Thymus (tissue), 11 donors: ENCODE measurements at regions not wholly inside any gene's neighbourhood (a gene's known extent, or its start where the extent isn't known, plus 50 kb on each side); places are given as distances from the start of the nearest gene placed in this dataset.

Source experiments
- DNase-seq, 9 donors: peaks; one replicate each; pipeline ENCODE4 v3.0.0-alpha.2; 2013; ENCODE audit warnings: low spot score in 9 of 9, low read depth in 6 of 9, missing footprints in 1 of 9
- H3K27ac ChIP-seq, 2 donors: one replicate each; pipeline ENCODE4 v1.5.1; 2013; ENCODE audit warnings: control low read depth in 1 of 2, low read depth in 1 of 2, low read length in 1 of 2, mild to moderate bottlenecking in 1 of 2, moderate library complexity in 1 of 2
- H3K27me3 ChIP-seq, 2 donors: one replicate each; pipeline ENCODE4 v1.5.1; 2013; ENCODE audit warnings: low read length in 1 of 2; ENCODE audit not compliant: control insufficient read depth in 2 of 2, insufficient read depth in 1 of 2
- H3K36me3 ChIP-seq, 2 donors: one replicate each; pipeline ENCODE4 v1.5.1; 2013; ENCODE audit warnings: low read length in 1 of 2, mild to moderate bottlenecking in 1 of 2, moderate library complexity in 1 of 2; ENCODE audit not compliant: control insufficient read depth in 2 of 2, insufficient read depth in 2 of 2
- H3K4me1 ChIP-seq, 2 donors: one replicate each; pipeline ENCODE4 v1.5.1; 2013; ENCODE audit warnings: low read length in 2 of 2; ENCODE audit not compliant: control insufficient read depth in 2 of 2, insufficient read depth in 2 of 2
- H3K4me3 ChIP-seq, 2 donors: one replicate each; pipeline ENCODE4 v1.5.1; 2013; ENCODE audit warnings: low read length in 2 of 2, control low read depth in 1 of 2, mild to moderate bottlenecking in 1 of 2
- H3K9me3 ChIP-seq, 2 donors: one replicate each; pipeline ENCODE4 v1.5.1; 2013; ENCODE audit warnings: low read length in 1 of 2, mild to moderate bottlenecking in 1 of 2; ENCODE audit not compliant: control insufficient read depth in 2 of 2, insufficient read depth in 1 of 2
- WGBS: extraction: QIAGEN DNeasy Blood & Tissue Kit; methylation state at CpG from one replicate; pipeline ENCODE4 v1.1.7; 2013; 5-methylcytosine and 5-hydroxymethylcytosine counted together
- donor health status: healthy.

GRCh38 chr13:109666656-109667055, 119.7 kb downstream of the IRS2 start:
- peaks cover 0 to 7% of the 10 kb centered on the region in 2 donors for H3K4me1 ChIP-seq
- H3K9me3 ChIP-seq: no peaks in the 10 kb centered on the region
- no peaks in the 10 kb centered on the region for H3K27me3 ChIP-seq
- DNase-seq: no peak
- H3K36me3 ChIP-seq: no peaks in the 10 kb centered on the region
- no peak overlapping the region for H3K4me3 ChIP-seq
- WGBS: 75% methylated on average over 8 of the region's 8 CpGs
- H3K27ac ChIP-seq: peak overlapping the region in 1 of 2 donors; percentile 5

- no peak overlapping the region for H3K4me3 ChIP-seq
- no peak for DNase-seq
- no peaks in the 10 kb centered on the region for H3K27me3 ChIP-seq
- no peak overlapping the region for H3K27ac ChIP-seq
- H3K36me3 ChIP-seq: no peaks in the 10 kb centered on the region
- WGBS: 95% methylated on average over 15 of the region's 15 CpGs
- H3K9me3 ChIP-seq: no peaks in the 10 kb centered on the region
- H3K4me1 ChIP-seq: peaks cover 0 to 7% of the 10 kb centered on the region in 2 donors
Measured at GRCh38 chr13:109665781-109666249, 120.6 kb downstream of the IRS2 start.

- Histone ChIP-seq H3K27ac (no peak overlapping the region), H3K9me3 (no peaks in the 10 kb centered on the region), H3K4me1 (peaks cover 0 to 7% of the 10 kb centered on the region in 2 donors), H3K36me3 (no peaks in the 10 kb centered on the region), H3K4me3 (no peak overlapping the region), H3K27me3 (no peaks in the 10 kb centered on the region)
- 96% methylated on average over 8 of the region's 8 CpGs for WGBS
- no peak for DNase-seq
Measured at GRCh38 chr13:109665240-109665639, 121.1 kb downstream of the IRS2 start.

- no peaks in the 10 kb centered on the region for H3K27me3 ChIP-seq
- 90% methylated on average over 6 of the region's 6 CpGs for WGBS
- H3K9me3 ChIP-seq: no peaks in the 10 kb centered on the region
- DNase-seq: no peak
- no peaks in the 10 kb centered on the region for H3K4me1 ChIP-seq
- no peak overlapping the region for H3K4me3 ChIP-seq
- no peak overlapping the region for H3K27ac ChIP-seq
- no peaks in the 10 kb centered on the region for H3K36me3 ChIP-seq
Measured at GRCh38 chr13:109657395-109657794, 129.0 kb downstream of the IRS2 start.

GRCh38 chr13:109656206-109656605, 130.2 kb downstream of the IRS2 start:
- Histone ChIP-seq H3K9me3 (no peaks in the 10 kb centered on the region), H3K27ac (no peak overlapping the region), H3K27me3 (no peaks in the 10 kb centered on the region), H3K4me3 (no peak overlapping the region), H3K36me3 (no peaks in the 10 kb centered on the region), H3K4me1 (peaks cover 0 to 3% of the 10 kb centered on the region in 2 donors)
- 95% methylated on average over 2 of the region's 2 CpGs for WGBS
- DNase-seq: no peak

GRCh38 chr13:109655611-109656010, 130.8 kb downstream of the IRS2 start:
- H3K27me3 ChIP-seq: no peaks in the 10 kb centered on the region
- H3K4me1 ChIP-seq: peaks cover 0 to 3% of the 10 kb centered on the region in 2 donors
- no peak overlapping the region for H3K27ac ChIP-seq
- no peak for DNase-seq
- 96% methylated on average over 5 of the region's 5 CpGs for WGBS
- H3K36me3 ChIP-seq: no peaks in the 10 kb centered on the region
- no peak overlapping the region for H3K4me3 ChIP-seq
- no peaks in the 10 kb centered on the region for H3K9me3 ChIP-seq

- Histone ChIP-seq H3K27ac (no peak overlapping the region), H3K9me3 (no peaks in the 10 kb centered on the region), H3K27me3 (no peaks in the 10 kb centered on the region), H3K36me3 (no peaks in the 10 kb centered on the region), H3K4me1 (peaks cover 0 to 3% of the 10 kb centered on the region in 2 donors), H3K4me3 (no peak overlapping the region)
- DNase-seq: no peak
- WGBS: 67% methylated on average over 1 of the region's 1 CpG
Measured at GRCh38 chr13:109655206-109655600, 131.2 kb downstream of the IRS2 start.

GRCh38 chr13:109654341-109655205, 131.8 kb downstream of the IRS2 start:
- no peaks in the 10 kb centered on the region for H3K27me3 ChIP-seq
- WGBS: 76% methylated on average over 17 of the region's 17 CpGs
- peak in 3 of 9 donors; percentile 4 to 48 (median 6) for DNase-seq
- H3K4me3 ChIP-seq: no peak overlapping the region
- H3K27ac ChIP-seq: peak overlapping the region in 1 of 2 donors; percentile 42
- no peaks in the 10 kb centered on the region for H3K36me3 ChIP-seq
- H3K9me3 ChIP-seq: no peaks in the 10 kb centered on the region
- peaks cover 0 to 3% of the 10 kb centered on the region in 2 donors for H3K4me1 ChIP-seq

GRCh38 chr13:109652531-109652930, 133.9 kb downstream of the IRS2 start:
- H3K9me3 ChIP-seq: no peaks in the 10 kb centered on the region
- WGBS: 85% methylated on average over 3 of the region's 3 CpGs
- H3K27me3 ChIP-seq: no peaks in the 10 kb centered on the region
- peaks cover 0 to 3% of the 10 kb centered on the region in 2 donors for H3K4me1 ChIP-seq
- no peak for DNase-seq
- no peak overlapping the region for H3K27ac ChIP-seq
- no peak overlapping the region for H3K4me3 ChIP-seq
- no peaks in the 10 kb centered on the region for H3K36me3 ChIP-seq
